COLO829 (cell line): ENCODE measurements at regions not wholly inside any gene's neighbourhood (a gene's known extent, or its start where the extent isn't known, plus 50 kb on each side); places are given as distances from the start of the nearest gene placed in this dataset.

ENCODE experiments used
- DNase-seq: peaks from one replicate; pipeline ENCODE4 v3.0.0; 2012; ENCODE audit warnings: low spot score

- DNase-seq, result no peak
Observed at GRCh38 chr6:148157841-148158240, 184.8 kb upstream of the SASH1 start.

DNA sequence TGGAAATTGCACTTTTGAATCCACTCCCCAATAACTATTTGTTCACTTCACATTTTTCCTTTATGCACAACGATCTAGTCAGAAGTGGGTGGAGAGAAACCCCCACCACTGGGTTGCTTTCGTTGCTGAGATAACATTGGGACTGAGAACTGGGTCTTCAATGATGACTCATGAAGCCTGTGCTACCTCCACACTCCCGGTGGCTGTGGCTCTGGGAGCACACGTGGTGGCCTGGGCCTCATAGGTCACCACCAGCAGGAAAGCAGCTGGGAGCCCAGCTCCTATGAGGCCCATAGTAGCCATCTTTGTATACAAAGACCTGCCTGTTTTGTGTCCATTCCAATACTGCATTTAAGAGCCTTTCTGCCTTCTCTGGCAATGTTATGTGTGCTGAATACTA is 178.0 kb upstream of the SASH1 start:
- no peak for DNase-seq

DNA sequence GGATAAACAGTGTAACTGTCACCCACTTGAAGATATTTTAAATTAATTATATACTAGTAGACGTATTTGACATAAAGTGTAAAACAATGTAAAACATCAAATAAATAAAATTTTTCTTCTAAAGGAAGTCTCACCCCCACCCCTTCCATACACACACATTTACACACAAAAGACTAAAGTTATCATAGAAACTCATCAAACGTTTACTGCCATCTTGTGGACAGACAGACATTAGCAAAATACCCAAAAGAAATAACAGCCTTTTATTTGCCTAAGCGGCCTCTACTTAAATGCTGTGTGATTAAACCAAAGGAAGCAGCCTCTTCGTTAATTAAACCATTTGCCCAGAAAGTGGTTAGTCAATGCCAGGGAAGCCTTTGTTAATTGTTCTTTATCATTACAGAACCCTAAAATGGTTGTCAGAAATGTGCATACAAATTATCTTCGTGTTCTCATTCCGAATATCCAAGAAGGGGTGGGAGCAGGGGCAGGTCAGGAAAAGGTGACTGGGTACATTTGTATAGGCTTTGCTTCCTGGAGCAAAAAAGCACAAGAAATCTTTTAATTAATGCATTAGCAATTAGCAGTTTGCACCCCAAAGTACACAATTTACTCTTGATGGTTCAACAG is 176.2 kb upstream of the SASH1 start:
- peak; percentile 30 for DNase-seq

DNA sequence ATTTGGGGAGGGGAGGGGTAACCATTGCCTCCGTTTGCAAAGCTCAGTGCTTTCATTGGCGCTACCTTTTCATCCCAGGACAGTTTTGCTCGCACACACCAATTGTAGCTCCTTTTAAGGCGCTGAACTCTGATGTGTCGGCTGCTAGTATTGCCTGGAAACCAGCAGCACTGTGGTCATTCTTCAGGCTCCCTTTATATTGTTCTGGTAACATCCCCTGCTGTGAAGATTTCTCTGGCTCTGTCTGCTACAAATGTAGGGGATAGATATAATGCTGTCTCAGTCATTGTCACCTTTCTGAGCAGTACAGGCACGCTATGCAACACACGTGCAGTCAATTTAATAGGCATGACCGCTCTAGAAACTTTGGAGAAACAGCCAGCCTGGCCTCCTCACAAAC is 172.9 kb upstream of the SASH1 start:
- no peak for DNase-seq

GRCh38 chr6:148170286-148170685 is 172.4 kb upstream of the SASH1 start:
- DNase-seq, result no peak

DNA sequence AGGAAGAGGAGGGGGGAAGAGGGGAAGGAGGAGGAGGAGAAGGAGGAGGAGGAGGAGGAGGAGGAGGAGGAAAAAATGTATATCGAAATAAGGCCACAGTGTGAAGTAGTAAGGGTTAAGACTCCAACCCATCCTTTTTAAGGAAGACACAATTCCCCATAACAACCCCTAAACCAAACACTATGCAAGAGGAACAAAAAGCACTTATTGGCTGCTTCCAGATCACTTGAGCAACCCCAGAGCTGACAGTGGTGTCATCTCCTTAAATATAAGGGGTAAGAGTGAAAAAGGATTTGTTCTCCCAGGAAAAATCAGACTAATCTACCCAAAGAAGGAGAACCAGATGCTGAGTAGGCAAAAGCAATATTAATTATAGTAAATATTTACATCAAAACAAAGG is 169.1 kb upstream of the SASH1 start:
- DNase-seq, result no peak

- no peak for DNase-seq
Observed at GRCh38 chr6:148175550-148176188, 167.0 kb upstream of the SASH1 start.

GRCh38 chr6:148177589-148178233 is 164.9 kb upstream of the SASH1 start:
- DNase-seq, result peak; percentile 45

- peak; percentile 35 for DNase-seq
Observed at GRCh38 chr6:148179786-148180185, 162.9 kb upstream of the SASH1 start.

DNA sequence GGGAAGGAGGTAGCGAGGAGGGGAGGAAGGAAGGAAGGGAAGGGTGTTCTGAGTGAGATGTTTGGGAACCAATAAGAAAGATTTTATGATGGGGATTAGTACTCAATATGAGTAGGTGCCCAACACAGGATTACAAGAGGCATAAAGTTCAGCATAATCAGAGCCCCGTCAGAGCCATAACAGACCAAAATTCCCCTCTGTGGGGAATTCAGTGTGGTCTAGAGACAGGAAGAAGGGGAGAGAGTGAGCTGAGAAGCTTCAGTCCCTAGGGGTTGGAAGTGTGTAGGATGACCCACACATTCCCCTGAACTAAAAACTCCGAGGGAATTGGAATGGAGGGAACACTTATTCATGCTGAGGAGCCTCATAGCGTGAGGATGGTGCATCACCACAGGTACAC is 160.3 kb upstream of the SASH1 start:
- no peak for DNase-seq

DNA sequence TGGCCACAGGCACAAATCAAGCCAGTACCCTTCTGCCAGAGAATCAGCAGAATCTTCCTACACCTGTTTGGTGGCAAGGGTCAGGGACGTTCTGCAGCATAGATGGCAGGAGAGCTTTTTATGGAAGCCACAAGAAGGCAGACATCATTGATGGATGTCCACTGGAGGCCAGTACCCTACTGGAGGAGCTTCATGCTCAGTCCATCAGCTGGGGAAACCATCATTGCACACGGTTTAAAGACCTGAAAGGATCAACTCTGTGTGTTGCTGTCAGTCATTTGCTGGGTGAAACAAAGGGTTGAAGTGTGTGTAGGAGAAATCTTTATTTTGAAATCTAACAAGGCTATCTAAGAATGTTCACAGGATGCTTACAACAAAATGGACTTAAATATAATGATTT is 158.9 kb upstream of the SASH1 start:
- DNase-seq, result no peak

- DNase-seq, result no peak
Observed at GRCh38 chr6:148186916-148187315, 155.7 kb upstream of the SASH1 start.

DNA sequence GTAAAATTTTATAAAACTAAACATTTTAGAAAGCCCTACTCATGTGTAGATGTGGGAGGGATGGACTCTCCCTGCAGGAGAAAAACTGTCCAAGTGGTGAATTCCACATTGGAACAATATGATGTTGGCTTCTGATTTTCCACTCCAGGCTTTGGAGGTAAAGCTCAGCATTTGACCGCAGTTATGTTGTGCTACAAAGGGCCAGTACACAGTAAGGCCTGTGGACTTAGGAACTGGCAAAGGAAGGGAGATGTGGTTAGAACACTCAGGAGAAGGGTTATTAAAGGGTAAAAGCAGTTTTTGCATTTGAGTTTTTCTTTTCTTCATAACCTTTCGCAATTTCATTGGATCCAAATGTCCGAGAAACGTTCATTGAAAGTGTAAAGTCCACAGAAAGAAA is 150.3 kb upstream of the SASH1 start:
- DNase-seq, result no peak

- DNase-seq, result no peak
Observed at GRCh38 chr6:148193063-148193680, 149.5 kb upstream of the SASH1 start.

DNA sequence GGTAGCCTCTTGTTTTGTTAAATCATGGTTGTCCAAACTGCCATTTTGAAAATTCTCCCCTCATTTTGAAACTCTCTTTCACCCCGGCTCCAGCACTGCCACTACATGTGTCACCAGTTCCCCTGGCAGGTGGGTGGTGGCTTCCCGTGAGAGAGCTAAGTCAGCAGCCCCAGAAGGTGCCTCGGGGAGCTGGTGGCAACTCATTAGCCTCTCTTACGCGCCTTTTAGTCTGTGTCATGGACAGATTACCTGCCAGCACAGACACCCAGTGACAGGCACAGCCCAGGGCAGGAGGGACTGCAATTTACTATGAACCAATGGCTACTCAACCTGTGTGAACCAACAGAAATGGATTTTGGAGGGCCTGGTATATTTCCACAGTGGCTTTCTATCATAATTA is 147.1 kb upstream of the SASH1 start:
- no peak for DNase-seq

DNA sequence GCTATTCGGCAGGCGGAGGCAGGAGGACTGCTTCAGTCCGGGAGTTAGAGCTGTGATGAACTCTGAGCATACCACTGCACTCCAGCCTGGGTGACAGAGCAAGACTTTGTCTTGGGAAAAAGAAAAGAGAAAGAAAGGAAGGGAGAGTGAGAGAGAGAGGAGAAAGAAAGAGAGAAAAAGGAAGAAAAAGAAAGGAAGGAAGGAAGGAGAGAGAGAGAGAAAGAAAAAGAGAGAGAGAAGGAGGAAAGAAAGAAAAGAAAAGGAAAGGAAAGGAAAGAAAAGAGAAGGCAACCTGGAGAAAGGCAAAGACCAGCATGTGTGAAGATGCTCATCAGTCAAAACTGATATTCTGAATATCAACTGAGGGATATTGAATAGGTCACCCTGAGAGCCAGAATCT is 143.1 kb upstream of the SASH1 start:
- no peak for DNase-seq

DNA sequence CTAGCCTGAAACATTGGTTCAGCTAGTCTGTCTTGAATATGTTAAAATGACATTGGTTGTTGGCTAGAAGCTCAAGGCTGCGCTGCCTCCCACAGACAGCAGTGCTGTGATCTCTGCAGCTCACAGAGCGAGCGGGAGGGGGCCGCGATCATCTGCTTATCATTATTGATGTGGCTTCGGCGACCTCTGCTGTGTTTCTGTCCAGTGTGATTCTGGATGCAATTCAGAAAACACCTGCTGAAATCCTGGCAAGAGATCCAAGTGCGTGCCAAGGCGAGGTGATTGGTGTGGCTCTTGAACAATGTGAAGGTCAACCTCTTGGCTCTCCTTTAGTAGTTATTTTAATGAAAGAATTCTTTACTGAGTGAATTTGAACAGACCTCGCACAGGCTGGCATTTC is 142.3 kb upstream of the SASH1 start:
- no peak for DNase-seq

DNA sequence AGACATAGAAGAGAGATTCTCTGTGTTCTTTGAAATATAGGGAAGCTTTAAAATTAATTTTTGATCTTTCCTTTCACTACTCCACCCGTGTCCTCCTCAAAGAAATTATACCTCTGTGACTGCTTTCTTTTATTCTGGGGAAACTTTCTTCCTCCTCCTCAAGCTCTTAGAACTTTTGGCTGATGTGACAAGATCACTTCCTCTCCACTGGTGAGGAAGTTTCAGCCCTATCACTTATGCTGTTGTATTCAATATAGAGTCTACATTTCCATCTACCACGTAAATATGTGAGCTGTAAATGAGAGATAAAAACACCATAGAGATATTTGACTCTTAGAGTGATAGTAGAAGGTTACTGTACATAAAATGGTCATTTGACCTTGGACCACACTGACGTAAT is 141.9 kb upstream of the SASH1 start:
- no peak for DNase-seq

GRCh38 chr6:148203281-148203925 is 139.2 kb upstream of the SASH1 start:
- DNase-seq, result no peak

GRCh38 chr6:148203970-148204369 is 138.7 kb upstream of the SASH1 start:
- no peak for DNase-seq

GRCh38 chr6:148208298-148208697 is 134.3 kb upstream of the SASH1 start:
- DNase-seq, result no peak

GRCh38 chr6:148211777-148212324 is 130.8 kb upstream of the SASH1 start:
- DNase-seq, result no peak
